C1 segment of cervical spinal cord (tissue), 14 donors: ENCODE measurements at regions not wholly inside any gene's neighbourhood (a gene's known extent, or its start where the extent isn't known, plus 50 kb on each side); places are given as distances from the start of the nearest gene placed in this dataset.

Experiments used
- DNase-seq, 14 donors: peaks; one replicate each; lab custom pipeline; 2025; lab: John Stamatoyannopoulos, UW

- no peak for DNase-seq
These were observed 186.1 kb upstream of the LNX1 start for GRCh38 chr4:53777244-53777984.

GRCh38 chr4:53776141-53776540, 184.9 kb upstream of the LNX1 start:
- DNase-seq: no peak

DNA sequence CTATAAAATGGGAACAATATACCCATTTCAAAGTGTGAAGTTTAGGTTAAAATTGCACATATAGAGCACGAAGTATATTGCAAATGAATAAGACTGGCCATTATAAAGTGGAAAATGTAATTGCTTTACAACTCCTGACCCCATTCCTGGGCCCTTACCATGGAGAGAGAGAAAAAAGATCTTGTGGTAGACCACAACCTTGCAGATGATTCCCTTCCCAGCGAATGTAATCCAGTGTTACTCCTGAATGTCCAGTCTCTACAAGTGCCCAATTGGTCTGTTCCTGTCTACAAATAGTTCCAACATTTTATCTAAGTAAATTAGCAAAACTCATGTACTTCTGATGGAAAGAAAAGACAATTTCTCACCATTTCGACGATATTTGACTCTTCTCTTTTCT, 184.1 kb upstream of the LNX1 start:
- DNase-seq: no peak

- DNase-seq: no peak
These were observed 180.0 kb upstream of the LNX1 start for GRCh38 chr4:53771326-53771725.

GRCh38 chr4:53767482-53767881, 176.2 kb upstream of the LNX1 start:
- DNase-seq: no peak

GRCh38 chr4:53764761-53765490, 173.6 kb upstream of the LNX1 start:
- no peak for DNase-seq

DNA sequence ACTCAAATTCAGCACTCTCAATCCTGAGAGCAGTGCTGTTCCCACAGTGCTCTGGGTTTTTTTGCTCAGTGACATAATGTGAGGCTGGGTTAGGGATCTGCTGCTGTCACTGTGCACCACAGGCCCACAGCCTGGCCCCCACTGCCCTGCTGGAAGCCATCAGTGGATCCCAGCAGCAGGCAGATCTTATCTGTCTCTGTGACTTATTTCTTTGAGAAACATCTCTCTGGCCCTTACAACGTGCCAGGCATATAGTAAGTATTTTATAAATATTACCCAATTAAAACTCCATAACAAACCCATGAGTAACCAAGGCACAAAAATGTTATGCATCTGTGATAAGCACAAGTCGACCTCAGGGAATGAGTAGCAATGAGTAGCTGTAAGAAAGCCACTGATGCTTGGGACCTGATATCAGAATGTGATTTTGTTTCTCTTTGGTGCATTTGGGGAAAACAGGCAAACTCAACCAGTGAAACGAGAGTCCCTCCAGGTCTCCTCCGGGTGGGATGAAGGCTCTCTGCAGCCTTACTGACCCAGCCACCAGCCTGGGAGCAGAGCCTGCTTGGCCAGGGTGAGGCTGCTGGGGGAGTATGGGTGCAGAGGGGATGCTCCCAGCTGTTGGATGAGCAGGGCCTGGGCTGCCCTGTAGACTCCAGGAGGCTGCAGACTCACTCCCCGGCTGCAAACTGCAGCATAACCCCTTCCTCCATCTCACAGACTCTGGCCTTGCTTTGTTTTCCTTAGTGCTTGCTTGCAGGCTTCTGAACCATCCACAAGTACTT, 172.7 kb upstream of the LNX1 start:
- no peak for DNase-seq

DNA sequence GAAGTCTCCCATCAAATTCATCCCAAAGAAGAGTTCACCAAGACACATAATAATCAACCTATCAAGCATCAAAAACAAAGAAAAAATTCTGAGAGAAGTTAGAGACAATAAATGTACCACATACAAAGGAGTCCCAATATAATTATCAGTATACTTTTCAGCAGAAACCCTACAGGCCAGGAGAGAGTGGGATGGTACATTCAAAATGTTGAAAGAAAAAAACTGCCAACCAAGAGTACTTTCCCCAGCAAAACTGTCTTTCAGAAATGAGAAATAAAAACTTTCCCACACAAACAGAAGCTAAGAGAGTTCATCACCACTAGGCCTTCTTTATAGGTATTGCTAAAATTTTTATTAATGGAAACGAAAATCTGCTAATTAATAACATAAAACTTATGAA, 164.4 kb upstream of the LNX1 start:
- no peak for DNase-seq

DNA sequence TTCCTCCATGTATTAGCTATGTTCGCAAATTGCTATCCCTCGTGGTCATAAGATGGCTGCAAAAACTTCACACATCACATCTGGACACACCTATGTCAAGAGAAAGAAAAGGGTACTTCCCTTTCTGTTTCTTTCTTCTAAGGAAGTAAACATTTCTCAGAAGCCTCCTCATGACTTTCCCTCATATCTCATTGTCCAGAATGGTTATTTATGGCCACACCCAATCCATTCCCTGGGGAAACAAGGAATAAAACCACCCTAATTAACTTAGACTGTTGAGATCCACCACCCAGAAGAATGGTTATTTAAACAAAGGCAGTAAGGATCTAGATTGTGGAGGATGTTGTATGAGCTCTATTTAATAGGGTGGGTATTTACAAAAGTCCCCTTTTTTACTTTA, 160.8 kb upstream of the LNX1 start:
- no peak for DNase-seq

DNA sequence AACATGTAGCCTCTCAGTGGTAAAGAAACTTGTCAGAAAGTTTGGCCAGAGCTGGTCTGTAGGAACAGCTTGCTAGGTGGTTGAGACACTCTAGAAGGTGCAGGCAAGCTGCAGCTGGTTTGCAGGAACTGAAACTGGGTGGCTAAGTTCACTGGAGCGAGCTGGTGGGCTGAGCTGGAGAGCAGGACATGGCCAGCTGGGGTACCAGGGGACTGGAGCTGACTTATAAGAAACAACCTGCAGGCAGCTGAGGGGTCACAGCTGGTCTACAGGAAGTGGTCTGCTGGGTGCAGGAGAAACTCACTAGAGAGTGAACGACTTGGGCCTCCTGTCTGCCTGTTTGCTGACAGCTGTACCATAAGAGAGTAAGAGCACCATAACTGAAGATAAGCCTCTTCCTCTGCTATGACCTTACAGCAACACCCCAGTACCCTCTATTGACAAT, 157.1 kb upstream of the LNX1 start:
- no peak for DNase-seq

- DNase-seq: no peak
These were observed 156.1 kb upstream of the LNX1 start for GRCh38 chr4:53747401-53747800.

- DNase-seq: no peak
These were observed 153.3 kb upstream of the LNX1 start for GRCh38 chr4:53744446-53745160.

DNA sequence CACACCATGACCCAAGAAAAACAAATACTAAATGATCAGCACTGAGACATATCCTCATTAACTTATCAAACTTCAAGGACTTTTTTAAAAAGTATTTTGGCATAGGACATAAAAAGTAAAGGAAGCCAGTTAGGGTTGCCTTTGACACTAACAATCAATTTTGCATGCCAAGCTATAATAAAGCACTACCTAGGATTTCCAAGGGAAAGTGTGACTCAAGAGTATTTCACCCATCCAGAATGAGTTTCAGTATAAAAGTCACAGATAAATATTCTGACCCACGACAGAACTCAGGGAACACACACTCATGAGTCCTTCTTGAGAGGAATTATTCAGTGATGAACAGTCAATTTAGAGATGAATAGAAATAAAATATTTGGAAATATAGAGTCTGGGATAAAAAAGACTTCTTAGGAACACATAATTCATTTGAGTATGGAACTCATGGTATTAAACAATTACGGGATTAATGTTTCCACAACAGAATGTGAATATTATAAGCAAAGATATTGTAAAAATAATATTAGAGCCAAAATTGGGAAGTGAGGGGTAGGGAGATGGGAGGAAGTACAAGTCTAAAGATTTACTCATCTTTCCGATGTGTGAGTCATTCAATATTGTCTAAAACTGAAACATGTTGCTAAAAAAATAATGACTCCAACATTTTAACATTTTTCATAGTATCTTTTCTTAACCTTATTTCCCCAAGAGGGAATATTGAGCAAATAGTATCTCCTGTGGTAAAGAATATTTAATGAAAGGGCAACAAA, 143.5 kb upstream of the LNX1 start:
- no peak for DNase-seq

- no peak for DNase-seq
These were observed 142.9 kb upstream of the LNX1 start for GRCh38 chr4:53734182-53734581.

DNA sequence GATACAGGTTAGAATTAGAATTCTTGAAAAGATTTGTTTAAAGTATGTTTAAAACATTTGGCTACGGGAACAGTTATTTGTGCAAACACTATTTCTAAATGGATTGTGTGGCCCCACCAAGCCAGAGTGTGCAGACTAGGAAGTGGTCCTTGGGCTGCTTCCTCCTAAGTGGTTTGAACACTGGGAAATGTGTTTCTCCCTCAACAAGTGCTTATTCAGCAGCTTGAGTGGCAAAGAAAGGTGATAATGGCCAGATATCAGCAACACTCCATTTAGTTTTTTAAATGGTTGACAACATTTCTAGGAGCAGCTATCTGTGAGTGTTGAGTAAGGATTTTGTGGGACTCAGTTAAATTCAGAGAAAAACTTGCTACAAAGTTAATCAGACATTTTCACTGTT, 141.4 kb upstream of the LNX1 start:
- no peak for DNase-seq

DNA sequence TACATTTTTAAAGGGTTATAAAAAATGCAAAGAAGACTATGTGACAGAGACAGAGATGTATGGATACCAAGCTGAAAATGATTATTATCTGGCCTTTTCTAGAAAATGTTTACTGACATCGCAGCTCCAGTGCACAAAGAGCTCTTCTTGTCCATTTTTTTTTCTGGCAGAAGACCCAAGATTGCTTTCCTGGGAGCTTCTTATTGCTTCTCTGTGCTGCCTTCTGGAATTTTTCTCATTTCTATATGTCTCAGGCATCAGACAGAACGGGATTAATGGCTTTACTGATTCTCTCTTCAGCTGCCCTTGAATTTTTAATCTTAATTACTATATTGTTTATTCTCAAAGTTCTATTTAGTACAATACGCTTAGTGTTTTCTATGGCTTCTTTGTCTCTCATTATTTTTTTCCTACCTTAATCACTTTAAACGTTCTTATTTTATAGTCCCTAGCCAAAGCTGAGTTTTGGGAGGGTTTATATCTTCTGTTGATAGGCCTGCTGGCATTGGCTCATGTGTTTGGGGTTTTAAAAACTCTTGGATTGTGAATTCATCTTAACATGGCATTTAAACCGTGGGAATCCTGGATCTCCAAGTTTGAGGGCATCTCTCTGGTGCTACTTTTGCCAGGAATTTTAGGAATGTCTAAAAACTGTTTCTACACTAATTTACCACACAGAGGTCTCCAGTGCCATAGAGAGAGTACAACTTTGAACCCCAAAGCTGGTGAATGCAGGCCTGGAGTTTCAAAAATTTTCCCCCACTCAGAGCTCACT, 138.9 kb upstream of the LNX1 start:
- no peak for DNase-seq

DNA sequence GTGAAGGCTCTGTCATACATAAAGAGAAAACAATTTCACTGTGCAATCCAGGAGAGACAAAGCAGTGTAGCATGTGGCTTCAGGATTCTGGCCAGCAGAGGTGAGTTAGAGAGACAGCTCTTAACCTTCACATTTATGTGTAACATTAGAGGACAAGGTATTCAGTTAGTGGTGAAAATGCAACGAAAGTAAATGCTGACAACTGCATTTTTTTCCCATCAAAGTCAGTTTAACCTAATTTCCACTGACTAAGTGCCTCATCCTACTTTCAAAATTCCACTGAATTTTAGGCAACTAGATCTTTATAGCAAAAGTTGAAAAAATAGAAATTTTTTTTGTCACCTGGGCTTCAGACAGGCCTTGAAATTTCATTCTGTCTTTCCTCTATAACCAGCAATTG, 130.8 kb upstream of the LNX1 start:
- no peak for DNase-seq

DNA sequence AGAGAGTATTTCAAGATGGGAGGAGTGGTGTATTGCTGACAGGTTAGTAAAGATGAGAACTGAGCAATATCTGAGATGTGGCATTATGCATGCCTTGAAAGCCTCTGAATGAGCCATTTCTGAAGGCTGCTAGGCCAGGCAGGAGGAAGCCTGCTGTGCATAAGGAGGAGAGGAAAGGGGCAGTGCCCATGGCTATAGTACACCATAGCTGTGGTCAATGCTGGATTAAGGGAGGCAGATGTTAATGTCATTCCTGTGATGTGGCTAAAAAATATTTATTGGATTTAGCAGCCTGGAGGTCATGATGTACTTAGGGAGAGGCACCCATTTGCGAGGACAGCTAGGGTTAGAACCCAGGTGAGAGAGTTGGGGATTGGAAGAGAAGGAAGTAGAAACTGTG, 130.0 kb upstream of the LNX1 start:
- no peak for DNase-seq

- no peak for DNase-seq
These were observed 129.5 kb upstream of the LNX1 start for GRCh38 chr4:53720776-53721175.

DNA sequence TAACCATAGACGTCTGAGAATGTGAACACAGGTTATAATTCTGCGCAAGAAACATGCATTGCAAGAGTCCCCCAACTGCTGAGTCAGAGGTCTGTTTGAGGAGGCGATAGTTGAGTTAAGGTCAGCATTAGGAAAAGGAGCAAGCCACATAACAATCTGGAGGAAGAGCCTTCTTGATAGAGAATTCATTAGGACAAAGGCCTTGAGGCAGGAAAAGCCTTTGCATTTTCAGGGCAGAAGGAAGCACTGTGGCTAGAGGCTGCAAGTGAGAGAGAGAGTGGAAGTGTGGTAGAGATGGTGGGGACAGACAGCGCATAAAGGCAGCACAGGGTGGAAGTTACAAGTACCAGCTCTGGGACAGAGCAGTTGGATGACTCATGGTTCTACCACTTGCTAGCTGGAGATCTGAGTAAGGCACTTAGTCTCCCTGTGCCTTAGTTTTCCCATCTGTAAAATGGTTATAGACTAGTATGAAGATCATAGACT, 125.8 kb upstream of the LNX1 start:
- DNase-seq: no peak
